ENCODE measurements at regions not wholly inside any gene's neighbourhood (a gene's known extent, or its start where the extent isn't known, plus 50 kb on each side); places are given as distances from the start of the nearest gene placed in this dataset.

DNA sequence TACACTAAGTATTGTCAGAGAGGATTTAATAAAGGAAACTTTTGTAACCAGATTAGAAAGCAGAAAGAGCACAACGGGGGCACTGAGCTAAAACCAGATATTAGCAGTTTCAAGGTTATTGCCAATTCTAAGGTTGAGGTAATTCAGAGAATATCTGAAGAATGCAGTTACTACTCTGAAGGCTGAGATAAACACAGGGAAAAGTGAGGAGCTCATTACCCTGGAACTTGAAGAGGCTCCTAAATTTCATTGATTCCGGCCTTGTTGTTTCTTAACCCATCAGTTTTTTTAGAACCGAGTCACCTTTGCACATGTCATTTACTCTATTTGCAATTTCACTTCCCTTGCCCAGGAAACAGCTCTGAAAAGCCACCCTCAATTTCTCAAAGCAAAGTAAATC lies 72.4 kb upstream of the BTBD3 start (continued):
- TF ChIP-seq ZNF773 (CRISPR knock-in tag; IDR thresholded peaks at IDR 0.05; ENCODE audit: borderline replicate concordance) (no peak), ZNF484 (CRISPR knock-in tag; IDR thresholded peaks at IDR 0.05; ENCODE audit: borderline replicate concordance, low read depth) (no peak), SMARCE1 (IDR thresholded peaks at IDR 0.05; ENCODE audit: borderline replicate concordance) (no peak), ZFYVE20 (CRISPR knock-in tag; IDR thresholded peaks at IDR 0.05; ENCODE audit: borderline replicate concordance, low read depth) (no peak), ZNF556 (CRISPR knock-in tag; IDR thresholded peaks at IDR 0.05; ENCODE audit: borderline replicate concordance) (no peak), YY1 (IDR thresholded peaks at IDR 0.05; ENCODE audit: insufficient read depth, insufficient replicate concordance, low read depth, low read length) (no peak)

DNA sequence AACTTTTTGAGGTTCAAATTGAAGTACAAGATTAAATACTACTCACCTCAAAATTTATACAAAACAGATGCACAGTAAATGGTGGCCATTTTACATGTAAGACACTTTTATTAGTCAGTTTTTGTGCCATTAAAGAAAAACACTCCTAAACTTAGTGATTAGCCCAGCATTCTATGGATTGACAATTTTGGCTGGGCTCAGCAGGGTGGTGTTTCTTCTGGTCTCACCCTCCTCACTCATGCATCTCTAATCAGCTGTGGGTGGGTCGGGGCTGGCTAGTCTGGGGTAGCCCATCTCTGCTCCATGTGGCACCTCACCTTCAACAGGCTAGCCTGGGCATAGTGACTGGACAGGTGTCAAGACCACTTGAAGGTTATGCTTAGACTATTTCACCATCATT lies 71.6 kb upstream of the BTBD3 start:
- H3K9me3 ChIP-seq (ENCODE audit: low read length) = no peaks in the 10 kb centered on the region
- ATAC-seq (no peak), FAIRE-seq (no peak), DNase-seq (ENCODE audit: low spot score) (no peak)
- BruUV-seq (replicated peaks) = no TSS peak
- no peak overlapping the region for H3K9ac ChIP-seq (ENCODE audit: insufficient read depth, low read depth, low read length)
- no peaks in the 10 kb centered on the region for H3K79me2 ChIP-seq (ENCODE audit: insufficient read depth, low read length)
- no peaks in the 10 kb centered on the region for H4K20me1 ChIP-seq (ENCODE audit: insufficient read depth, low read length)
- H3K27me3 ChIP-seq (ENCODE audit: control insufficient read depth in 1 of 2, insufficient read depth in 2 of 2, low read length in 2 of 2) = no peaks in the 10 kb centered on the region
- POLR2A ChIA-PET = no interaction called here
- no peaks in the 10 kb centered on the region for H3K36me3 ChIP-seq (replicated peaks in 1 of 2; ENCODE audit: control insufficient read depth in 1 of 2, insufficient read depth in 2 of 2, low read length in 2 of 2)
- H2AFZ ChIP-seq (ENCODE audit: low read length) = no peak overlapping the region
- no peaks in the 10 kb centered on the region for H3K4me1 ChIP-seq (ENCODE audit: insufficient read depth, low read length)
- WGBS (ENCODE audit: low lambda C conversion rate) = 0% methylated on average over 1 of the region's 1 CpG
- H3K4me2 ChIP-seq (ENCODE audit: low read depth, low read length) = no peak overlapping the region
- no peak overlapping the region for H3K4me3 ChIP-seq (replicated peaks in 1 of 3; ENCODE audit: insufficient read depth in 1 of 3, low read depth in 2 of 3, low read length in 3 of 3)
- H3K27ac ChIP-seq (ENCODE audit: extremely low read length, insufficient read depth, low read length) = no peak overlapping the region
- intact Hi-C loops (cut with micrococcal nuclease; ENCODE audit: unreplicated experiment) = no loop called here
- in situ Hi-C loops (cut with HindIII; ENCODE audit: extremely low pct_ligation_motif_present, low pct_unique_long_range_greater_than_20kb) = no loop called here
- CTCF ChIA-PET (ENCODE audit: low intra/inter-chr PET ratio, low total read pairs) = no interaction called here
- TF ChIP-seq ZNF335 (CRISPR knock-in tag; IDR thresholded peaks at IDR 0.05) = no peak
- TF ChIP-seq ZNF331 (CRISPR knock-in tag; IDR thresholded peaks at IDR 0.05) = peak; percentile 60; the same call in 1 of the 2 replicates
- no peak for TF ChIP-seq DMAP1 (CRISPR knock-in tag; IDR thresholded peaks at IDR 0.05)
- no peak for TF ChIP-seq ZNF790 (CRISPR knock-in tag; IDR thresholded peaks at IDR 0.05; ENCODE audit: borderline replicate concordance)
